ENCODE measurements at regions not wholly inside any gene's neighbourhood (a gene's known extent, or its start where the extent isn't known, plus 50 kb on each side); places are given as distances from the start of the nearest gene placed in this dataset.
"Not testable (repeated sequence)": the region's sequence is repeated elsewhere in the genome, so short reads cannot be mapped to it uniquely, and the experiment has no call there.

- no peak for DNase-seq (ENCODE audit: low read depth in 4 of 4, low spot score in 3 of 4)
These were observed 491.0 kb upstream of the C9orf72 start for GRCh38 chr9:28064241-28064815.

- peak in 2 of 4 donors; percentile 30 to 51 for DNase-seq (ENCODE audit: low read depth in 4 of 4, low spot score in 3 of 4)
These were observed 500.0 kb upstream of the C9orf72 start for GRCh38 chr9:28073270-28073669.

- DNase-seq (ENCODE audit: low read depth in 4 of 4, low spot score in 3 of 4) = no peak
These were observed 506.4 kb upstream of the C9orf72 start for GRCh38 chr9:28079677-28080076.

GRCh38 chr9:28082671-28083070 is 509.4 kb upstream of the C9orf72 start:
- no peak for DNase-seq (ENCODE audit: low read depth in 4 of 4, low spot score in 3 of 4)

- DNase-seq (ENCODE audit: low read depth in 4 of 4, low spot score in 3 of 4) = no peak
These were observed 513.6 kb upstream of the C9orf72 start for GRCh38 chr9:28086881-28087280.

- peak in 1 of 4 donors; percentile 2 for DNase-seq (ENCODE audit: low read depth in 4 of 4, low spot score in 3 of 4)
These were observed 520.0 kb upstream of the C9orf72 start for GRCh38 chr9:28092981-28093936.

GRCh38 chr9:28101509-28101908 is 528.2 kb upstream of the C9orf72 start:
- DNase-seq (ENCODE audit: low read depth in 4 of 4, low spot score in 3 of 4) = no peak

- DNase-seq (ENCODE audit: low read depth in 4 of 4, low spot score in 3 of 4) = no peak
These were observed 531.7 kb upstream of the C9orf72 start for GRCh38 chr9:28105001-28105400.

GRCh38 chr9:28120184-28120583 is 546.9 kb upstream of the C9orf72 start:
- peak in 1 of 4 donors; percentile 5 for DNase-seq (ENCODE audit: low read depth in 4 of 4, low spot score in 3 of 4)

GRCh38 chr9:28120626-28121025 is 547.3 kb upstream of the C9orf72 start:
- no peak for DNase-seq (ENCODE audit: low read depth in 4 of 4, low spot score in 3 of 4)

- DNase-seq (ENCODE audit: low read depth in 4 of 4, low spot score in 3 of 4) = no peak
These were observed 548.1 kb upstream of the C9orf72 start for GRCh38 chr9:28121366-28121765.

GRCh38 chr9:28124917-28125316 is 551.6 kb upstream of the C9orf72 start:
- no peak for DNase-seq (ENCODE audit: low read depth in 4 of 4, low spot score in 3 of 4)

- no peak for DNase-seq (ENCODE audit: low read depth in 4 of 4, low spot score in 3 of 4)
These were observed 553.8 kb upstream of the C9orf72 start for GRCh38 chr9:28127101-28127500.

GRCh38 chr9:28134446-28134976 is 561.2 kb upstream of the C9orf72 start:
- no peak for DNase-seq (ENCODE audit: low read depth in 4 of 4, low spot score in 3 of 4)

GRCh38 chr9:28135549-28135948 is 562.3 kb upstream of the C9orf72 start:
- DNase-seq (ENCODE audit: low read depth in 4 of 4, low spot score in 3 of 4) = no peak

- no peak for DNase-seq (ENCODE audit: low read depth in 4 of 4, low spot score in 3 of 4)
These were observed 562.8 kb upstream of the C9orf72 start for GRCh38 chr9:28136113-28136512.

GRCh38 chr9:28147430-28147829 is 574.1 kb upstream of the C9orf72 start:
- DNase-seq (ENCODE audit: low read depth in 4 of 4, low spot score in 3 of 4) = not testable (repeated sequence)

- not testable (repeated sequence) for DNase-seq (ENCODE audit: low read depth in 4 of 4, low spot score in 3 of 4)
These were observed 574.8 kb upstream of the C9orf72 start for GRCh38 chr9:28147923-28148597.

GRCh38 chr9:28149361-28150050 is 576.2 kb upstream of the C9orf72 start:
- DNase-seq (ENCODE audit: low read depth in 4 of 4, low spot score in 3 of 4) = not testable (repeated sequence)

- DNase-seq (ENCODE audit: low read depth in 4 of 4, low spot score in 3 of 4) = peak in 2 of 4 donors; percentile 12 to 19
These were observed 581.8 kb upstream of the C9orf72 start for GRCh38 chr9:28155067-28155466.

- no peak for DNase-seq (ENCODE audit: low read depth in 4 of 4, low spot score in 3 of 4)
These were observed 582.4 kb upstream of the C9orf72 start for GRCh38 chr9:28155671-28156070.

Data from left renal pelvis (tissue), 4 donors.